GM12872 (cell line): ENCODE measurements at regions not wholly inside any gene's neighbourhood (a gene's known extent, or its start where the extent isn't known, plus 50 kb on each side); places are given as distances from the start of the nearest gene placed in this dataset.

Experiments used
- CTCF ChIP-seq: IDR thresholded peaks from 3 replicates; pipeline ENCODE4 v1.5.1; 2011; ENCODE audit warnings: low read depth, mild to moderate bottlenecking, low read length, moderate library complexity; ENCODE audit not compliant: insufficient read depth

GRCh38 chr18:29730073-29730472 lies 1312.5 kb downstream of the DSC3 start:
- TF ChIP-seq CTCF = no peak

- no peak for TF ChIP-seq CTCF
Observed at GRCh38 chr18:29726646-29727045, 1315.9 kb downstream of the DSC3 start.

GRCh38 chr18:29712785-29713184 lies 1329.8 kb downstream of the DSC3 start:
- TF ChIP-seq CTCF = no peak

GRCh38 chr18:29711932-29712331 lies 1330.6 kb downstream of the DSC3 start:
- TF ChIP-seq CTCF = no peak

- TF ChIP-seq CTCF = no peak
Observed at GRCh38 chr18:29693334-29693733, 1349.2 kb downstream of the DSC3 start.

GRCh38 chr18:29681578-29681977 lies 1361.0 kb downstream of the DSC3 start:
- TF ChIP-seq CTCF = no peak

- TF ChIP-seq CTCF = no peak
Observed at GRCh38 chr18:29664278-29665036, 1378.1 kb downstream of the DSC3 start.
